ENCODE measurements at regions not wholly inside any gene's neighbourhood (a gene's known extent, or its start where the extent isn't known, plus 50 kb on each side); places are given as distances from the start of the nearest gene placed in this dataset.
A peak's percentile ranks its signal among the peaks of the same experiment; 100 is the strongest.

- H3K27me3 Mint-ChIP-seq (ENCODE audit: low read depth), result no peaks in the 10 kb centered on the region
- Histone ChIP-seq H4K91ac (ENCODE audit: insufficient read length, low read depth, low read length) (no peak overlapping the region), H2BK12ac (ENCODE audit: insufficient read length, low read depth, low read length) (no peak overlapping the region), H3K27ac (ENCODE audit: insufficient read length, low read depth, low read length) (no peak overlapping the region), H3K56ac (ENCODE audit: insufficient read length, low read depth, low read length) (no peak overlapping the region), H3K79me2 (ENCODE audit: insufficient read depth, low read length) (no peaks in the 10 kb centered on the region), H3T11ph (ENCODE audit: low read length) (no peak overlapping the region), H4K8ac (replicated peaks; ENCODE audit: insufficient read length, low read depth, low read length) (no peak overlapping the region), H3K23ac (ENCODE audit: insufficient read length, low read depth, low read length) (no peak overlapping the region), H3K4ac (ENCODE audit: low read depth, low read length) (no peak overlapping the region), H3K4me2 (ENCODE audit: insufficient read depth, insufficient read length, low read length) (no peak overlapping the region), H3K23me2 (ENCODE audit: insufficient read length, low read depth, low read length, poor library complexity, severe bottlenecking) (no peaks in the 10 kb centered on the region), H2AFZ (ENCODE audit: low read length) (no peak overlapping the region), H3K79me1 (ENCODE audit: insufficient read depth, low read depth, low read length, poor library complexity, severe bottlenecking) (no peaks in the 10 kb centered on the region), H2BK5ac (ENCODE audit: insufficient read length, low read length) (no peak overlapping the region), H3K18ac (ENCODE audit: insufficient read length, low read depth, low read length) (no peak overlapping the region), H2BK120ac (ENCODE audit: low read depth, low read length, poor library complexity, severe bottlenecking) (no peak overlapping the region), H2AK5ac (ENCODE audit: insufficient read length, low read length) (no peak overlapping the region), H3K14ac (ENCODE audit: insufficient read depth, low read length) (no peak overlapping the region), H3K9ac (ENCODE audit: extremely low read depth, insufficient read length, low read length) (no peak overlapping the region), H3K4me1 (ENCODE audit: insufficient read depth, low read length) (no peaks in the 10 kb centered on the region), H4K5ac (ENCODE audit: insufficient read length, low read depth, low read length) (no peak overlapping the region), H3K9me3 (ENCODE audit: control insufficient read depth, low read depth, low read length) (no peaks in the 10 kb centered on the region), H2BK15ac (ENCODE audit: low read depth, low read length) (no peak overlapping the region), H3K27me3 (ENCODE audit: insufficient read depth, low read length) (no peaks in the 10 kb centered on the region), H4K20me1 (ENCODE audit: control insufficient read depth, insufficient read depth, insufficient read length) (no peaks in the 10 kb centered on the region), H2BK20ac (ENCODE audit: low read depth, low read length, poor library complexity, severe bottlenecking) (no peak overlapping the region)
- no peaks in the 10 kb centered on the region for H3K36me3 Mint-ChIP-seq (ENCODE audit: insufficient read depth in 1 of 3, low read depth in 3 of 3)
- peak overlapping the region in 1 of 3 experiments; percentile 16; a peak in 1 of 7 replicates for H3K27ac Mint-ChIP-seq
- H3K4me1 Mint-ChIP-seq, result peaks cover 0 to 5% of the 10 kb centered on the region in 2 experiments; a peak in 2 of 4 replicates
- TF ChIP-seq, protein P1, sequence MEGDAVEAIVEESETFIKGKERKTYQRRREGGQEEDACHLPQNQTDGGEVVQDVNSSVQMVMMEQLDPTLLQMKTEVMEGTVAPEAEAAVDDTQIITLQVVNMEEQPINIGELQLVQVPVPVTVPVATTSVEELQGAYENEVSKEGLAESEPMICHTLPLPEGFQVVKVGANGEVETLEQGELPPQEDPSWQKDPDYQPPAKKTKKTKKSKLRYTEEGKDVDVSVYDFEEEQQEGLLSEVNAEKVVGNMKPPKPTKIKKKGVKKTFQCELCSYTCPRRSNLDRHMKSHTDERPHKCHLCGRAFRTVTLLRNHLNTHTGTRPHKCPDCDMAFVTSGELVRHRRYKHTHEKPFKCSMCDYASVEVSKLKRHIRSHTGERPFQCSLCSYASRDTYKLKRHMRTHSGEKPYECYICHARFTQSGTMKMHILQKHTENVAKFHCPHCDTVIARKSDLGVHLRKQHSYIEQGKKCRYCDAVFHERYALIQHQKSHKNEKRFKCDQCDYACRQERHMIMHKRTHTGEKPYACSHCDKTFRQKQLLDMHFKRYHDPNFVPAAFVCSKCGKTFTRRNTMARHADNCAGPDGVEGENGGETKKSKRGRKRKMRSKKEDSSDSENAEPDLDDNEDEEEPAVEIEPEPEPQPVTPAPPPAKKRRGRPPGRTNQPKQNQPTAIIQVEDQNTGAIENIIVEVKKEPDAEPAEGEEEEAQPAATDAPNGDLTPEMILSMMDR (conservative IDR thresholded peaks at IDR 0.05), result no peak
- WGBS (ENCODE audit: extremely low coverage, insufficient read length, low lambda C conversion rate), result no CpG with 5 or more reads among the region's 6 CpGs
- no peak for DNase-seq
- H3K4me3 Mint-ChIP-seq, result no peak overlapping the region
- H3K9me3 Mint-ChIP-seq, result no peaks in the 10 kb centered on the region
Observed at GRCh38 chr12:87820524-87821202, 208.5 kb downstream of the C12orf50 start.
